GM19239 (cell line): ENCODE measurements at regions not wholly inside any gene's neighbourhood (a gene's known extent, or its start where the extent isn't known, plus 50 kb on each side); places are given as distances from the start of the nearest gene placed in this dataset.

Experiments used
- DNase-seq: peaks from one replicate; pipeline ENCODE4 v3.0.0; 2011; ENCODE audit warnings: low spot score; ENCODE audit not compliant: insufficient read length
- FAIRE-seq: peaks from 2 replicates; lab custom pipeline; 2011; peaks lifted over from hg19 to GRCh38; lab: Jason Lieb, UNC

- FAIRE-seq (no peak), DNase-seq (no peak)
Measured at GRCh38 chr2:23200068-23200786, 184.8 kb upstream of the KLHL29 start.

GRCh38 chr2:23200787-23201114 lies 184.2 kb upstream of the KLHL29 start:
- FAIRE-seq (no peak), DNase-seq (no peak)

GRCh38 chr2:23203383-23203782 lies 181.6 kb upstream of the KLHL29 start:
- DNase-seq (no peak), FAIRE-seq (no peak)

- no peak for FAIRE-seq
Measured at GRCh38 chr2:23204685-23205242, 180.2 kb upstream of the KLHL29 start.

DNA sequence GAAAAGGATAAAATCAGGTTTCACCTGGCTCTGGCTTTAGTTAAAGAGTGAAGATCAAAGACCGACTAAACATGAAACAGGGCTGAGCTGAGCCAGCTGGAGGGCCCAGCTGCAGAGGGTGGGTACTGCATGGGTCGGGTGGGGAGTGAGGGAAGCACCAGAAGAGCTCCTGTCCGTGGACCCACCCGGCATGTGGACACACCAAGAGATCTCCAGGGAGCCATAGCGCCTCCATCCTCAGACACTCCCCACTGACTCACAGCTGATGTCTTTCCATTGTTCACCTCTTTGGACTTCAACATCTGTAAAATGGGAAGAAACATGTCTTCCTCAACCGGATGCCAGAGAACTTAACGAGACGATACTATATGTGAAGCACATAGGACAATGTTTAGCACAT lies 178.3 kb upstream of the KLHL29 start:
- no peak for DNase-seq
- no peak for FAIRE-seq

More at GRCh38 chr2:23204685-23205242, 180.2 kb upstream of the KLHL29 start:
- DNase-seq, result no peak

- DNase-seq (no peak), FAIRE-seq (no peak)
Measured at GRCh38 chr2:23207871-23208270, 177.1 kb upstream of the KLHL29 start.

DNA sequence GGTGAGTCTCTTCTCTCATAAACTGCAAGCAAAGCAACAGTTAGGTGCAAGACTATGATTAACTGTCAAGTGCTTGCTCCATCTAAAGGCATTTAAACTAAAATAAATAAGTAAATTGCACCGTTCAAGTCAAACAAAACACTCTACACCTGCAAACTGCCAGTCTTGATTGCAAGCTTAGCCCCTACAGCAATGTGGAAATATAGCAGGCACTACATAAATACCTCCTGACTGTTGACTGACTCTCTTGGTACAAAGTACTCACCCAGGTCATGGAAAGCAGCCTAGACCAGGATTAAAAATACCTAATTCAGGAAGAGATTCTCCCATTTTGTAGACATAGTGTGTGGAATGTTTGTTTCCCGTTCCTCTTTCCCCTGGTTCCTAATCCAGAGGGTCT lies 176.6 kb upstream of the KLHL29 start:
- DNase-seq (no peak), FAIRE-seq (no peak)

DNA sequence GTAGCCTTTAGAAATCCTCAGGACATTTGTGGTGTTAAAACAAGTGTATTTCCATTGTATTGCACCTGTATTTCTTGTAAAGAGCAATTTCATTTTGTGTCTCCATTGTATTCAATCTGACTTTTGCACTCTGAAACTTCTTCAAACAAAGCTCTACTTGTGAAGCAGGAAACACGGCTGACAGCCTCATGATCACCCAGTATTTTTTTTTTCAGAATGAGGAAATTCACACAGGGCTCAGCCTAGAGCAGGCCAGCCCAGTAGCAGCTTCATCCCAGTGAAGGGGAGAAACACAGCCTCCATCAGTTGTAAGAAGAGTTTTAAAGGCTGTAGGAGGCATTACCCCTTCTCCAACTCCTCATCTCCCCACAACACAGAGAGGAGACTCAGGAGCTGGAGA lies 175.9 kb upstream of the KLHL29 start:
- DNase-seq (no peak), FAIRE-seq (no peak)

GRCh38 chr2:23211987-23212583 lies 172.9 kb upstream of the KLHL29 start:
- DNase-seq (no peak), FAIRE-seq (no peak)

DNA sequence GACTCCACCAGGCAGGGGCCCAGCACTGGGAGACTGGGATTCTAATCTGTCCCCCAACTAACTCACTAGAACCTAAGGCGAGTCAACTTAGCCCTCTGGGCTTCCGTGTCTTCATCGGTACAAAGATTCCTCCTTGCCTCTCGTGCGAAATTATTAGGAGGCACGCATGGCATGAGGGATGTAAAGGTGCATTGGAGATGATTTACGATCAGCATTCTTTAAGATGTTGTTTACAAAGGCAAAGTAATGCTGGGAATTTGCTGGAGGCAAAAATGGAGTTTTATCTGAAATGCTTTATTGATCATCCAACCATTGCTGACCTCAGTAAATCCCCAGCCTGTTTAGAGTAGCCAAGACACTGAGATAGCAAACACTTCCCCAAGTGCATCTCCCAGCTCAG lies 171.8 kb upstream of the KLHL29 start:
- DNase-seq, result no peak

GRCh38 chr2:23215016-23215415 lies 170.0 kb upstream of the KLHL29 start:
- FAIRE-seq, result no peak

More for the DNA sequence above, 171.8 kb upstream of the KLHL29 start:
- no peak for FAIRE-seq

DNA sequence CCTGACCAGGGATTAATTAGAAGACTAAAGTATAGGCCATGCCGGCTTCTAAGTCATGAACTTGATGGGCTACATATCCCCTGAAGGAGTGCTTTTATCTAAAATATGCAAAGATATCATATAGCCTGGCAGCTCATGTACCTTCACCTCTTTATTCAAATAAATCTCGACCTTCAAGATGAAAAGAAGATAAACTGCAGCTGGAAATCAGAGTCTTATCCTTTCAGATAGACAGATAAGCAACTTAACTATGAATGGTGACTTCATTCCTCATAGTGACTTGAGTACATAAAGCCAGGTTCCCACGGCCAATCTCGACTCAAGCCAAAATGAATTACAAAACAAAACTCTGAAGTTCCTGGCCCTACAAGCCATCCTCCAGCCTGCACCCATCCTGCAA lies 165.3 kb upstream of the KLHL29 start:
- FAIRE-seq (no peak), DNase-seq (no peak)

More at GRCh38 chr2:23215016-23215415, 170.0 kb upstream of the KLHL29 start:
- DNase-seq, result no peak

DNA sequence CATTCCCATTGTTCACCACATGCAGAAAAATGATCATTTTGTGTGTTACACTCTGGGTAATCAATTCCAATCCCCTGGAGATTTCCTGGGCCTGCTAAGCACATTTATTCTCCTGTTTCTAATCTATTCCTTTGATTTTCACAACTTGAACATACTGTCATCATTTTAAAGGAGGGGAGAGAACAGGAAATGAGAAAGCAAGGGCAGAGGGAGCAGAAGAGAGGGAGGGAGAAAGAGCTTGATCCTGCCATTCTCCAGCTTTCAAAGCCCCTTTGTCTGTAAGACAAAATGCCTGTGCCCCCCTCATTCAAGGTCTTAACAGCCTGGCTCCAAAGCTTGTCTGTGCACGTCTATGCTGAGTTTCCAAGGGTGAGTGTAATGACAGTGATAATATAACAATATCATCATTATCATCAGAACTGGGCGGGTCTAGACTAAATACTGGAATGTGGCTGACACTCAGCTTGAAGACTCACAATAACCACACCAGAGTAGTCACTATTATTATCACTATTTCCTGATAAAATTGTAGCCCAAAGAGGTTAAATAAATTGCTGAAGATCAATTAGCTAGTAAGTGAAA lies 164.4 kb upstream of the KLHL29 start:
- FAIRE-seq (no peak), DNase-seq (no peak)

DNA sequence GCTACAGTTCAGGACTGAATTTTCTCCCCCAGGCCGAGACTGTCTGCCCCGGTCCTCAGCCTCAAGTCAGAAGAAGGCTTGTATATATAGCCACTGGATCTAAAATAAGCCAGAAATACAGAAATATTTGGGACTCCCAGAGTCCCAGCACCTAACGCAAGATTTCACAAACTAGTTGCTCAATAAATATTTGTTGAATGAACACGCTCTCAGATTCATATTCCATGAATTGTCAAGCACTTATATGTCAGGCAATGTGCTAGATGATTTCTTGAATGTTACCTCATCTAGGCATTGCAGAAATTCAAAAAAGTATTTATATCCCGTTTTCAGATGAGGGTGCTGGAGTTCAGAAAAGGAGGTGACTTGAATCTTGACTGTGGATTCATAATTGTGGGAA lies 163.7 kb upstream of the KLHL29 start:
- no peak for FAIRE-seq
- DNase-seq, result no peak

DNA sequence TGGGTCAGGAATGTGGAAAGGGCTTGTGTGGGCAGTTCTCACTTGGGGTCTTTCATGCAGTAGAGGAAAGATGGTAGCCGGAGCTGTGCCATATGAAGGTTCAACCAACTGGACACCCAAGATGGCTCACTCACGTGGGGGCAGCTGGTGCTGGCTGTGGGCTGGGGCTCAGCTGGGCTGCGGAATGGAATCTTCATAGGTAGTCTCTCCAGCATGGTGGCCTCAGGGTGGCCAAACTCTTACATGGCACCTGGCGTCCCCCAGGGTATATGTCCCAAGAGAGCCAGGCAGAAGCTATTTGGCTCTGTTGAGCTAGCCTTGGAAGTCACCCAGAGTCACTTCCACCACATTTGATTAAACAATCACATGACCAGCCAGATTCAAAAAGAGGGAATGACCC lies 163.1 kb upstream of the KLHL29 start:
- DNase-seq (no peak), FAIRE-seq (no peak)

DNA sequence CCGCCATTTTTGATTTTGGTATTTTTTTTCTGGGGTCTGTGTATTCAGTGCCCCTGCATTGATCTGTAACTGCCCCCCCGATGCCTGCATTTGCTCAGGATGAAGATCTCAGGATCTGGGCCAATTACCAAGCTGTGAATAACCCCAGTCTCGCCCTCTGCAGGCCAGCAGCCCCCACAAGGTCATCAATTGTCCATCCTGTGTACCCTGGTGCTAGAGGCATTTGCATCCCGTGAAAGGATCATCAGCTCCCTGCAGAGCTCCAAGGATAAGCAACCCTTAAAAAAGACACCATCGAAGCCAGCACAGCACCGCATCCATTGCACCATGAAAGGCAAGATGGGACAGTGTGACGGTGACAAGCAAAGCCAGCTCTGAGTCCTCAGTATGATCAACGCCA lies 154.1 kb upstream of the KLHL29 start:
- DNase-seq (no peak), FAIRE-seq (no peak)

GRCh38 chr2:23231865-23232264 lies 153.1 kb upstream of the KLHL29 start:
- no peak for FAIRE-seq

DNA sequence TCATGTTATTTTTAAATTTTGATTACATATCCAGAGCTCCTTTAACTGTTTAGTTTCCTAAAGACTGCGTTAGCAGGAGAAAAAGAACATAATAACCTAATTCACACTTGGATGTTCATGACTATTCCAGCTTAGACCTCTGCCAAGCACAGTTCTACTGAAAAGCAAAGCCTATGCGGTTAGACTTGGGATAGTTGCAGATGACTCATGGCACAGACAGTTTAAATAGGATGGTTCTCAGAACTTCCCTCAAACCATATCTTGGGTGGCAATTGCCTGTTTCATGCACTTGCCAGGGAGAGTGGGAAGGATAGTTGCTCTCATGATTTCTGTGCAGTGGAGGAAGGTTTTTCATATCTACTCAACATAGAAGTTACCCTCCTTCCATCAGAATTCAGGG lies 149.7 kb upstream of the KLHL29 start:
- no peak for FAIRE-seq
- DNase-seq, result no peak

More at GRCh38 chr2:23231865-23232264, 153.1 kb upstream of the KLHL29 start:
- DNase-seq, result no peak

GRCh38 chr2:23235736-23236135 lies 149.2 kb upstream of the KLHL29 start:
- FAIRE-seq, result no peak
- no peak for DNase-seq

DNA sequence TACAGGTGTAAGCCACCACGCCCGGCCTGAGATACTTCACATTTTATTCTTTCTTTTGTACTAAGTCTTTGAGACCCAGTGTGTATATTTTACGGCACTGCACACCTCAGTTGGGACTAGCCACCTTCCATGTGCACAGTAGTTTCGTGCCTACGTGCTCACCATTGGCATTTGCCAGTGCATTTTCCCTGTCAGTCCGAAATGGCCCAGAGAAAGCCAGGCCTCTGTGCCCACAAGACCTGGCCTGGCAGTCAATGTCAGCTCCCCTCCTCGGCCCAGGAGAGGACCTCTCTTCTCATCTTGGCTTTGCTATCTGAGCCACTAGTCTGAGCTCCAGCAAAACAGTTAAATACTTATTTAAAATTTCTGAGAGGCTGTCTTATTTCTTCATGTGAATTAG lies 147.8 kb upstream of the KLHL29 start:
- DNase-seq, result no peak
- no peak for FAIRE-seq

GRCh38 chr2:23238011-23238657 lies 146.8 kb upstream of the KLHL29 start:
- no peak for DNase-seq
- FAIRE-seq, result no peak
